Tongue (tissue), 1 donor: ENCODE measurements at regions not wholly inside any gene's neighbourhood (a gene's known extent, or its start where the extent isn't known, plus 50 kb on each side); places are given as distances from the start of the nearest gene placed in this dataset.

ENCODE experiments used
- DNase-seq: peaks from one replicate; pipeline ENCODE4 v3.0.0-alpha.2; 2015

GRCh38 chr2:12971581-12972365 lies 255.0 kb downstream of the TRIB2 start:
- no peak for DNase-seq

- no peak for DNase-seq
Measured at GRCh38 chr2:12978066-12978835, 261.5 kb downstream of the TRIB2 start.

- no peak for DNase-seq
Measured at GRCh38 chr2:12979066-12979465, 262.3 kb downstream of the TRIB2 start.

GRCh38 chr2:12980817-12981216 lies 264.1 kb downstream of the TRIB2 start:
- DNase-seq, result no peak

GRCh38 chr2:12982149-12982584 lies 265.4 kb downstream of the TRIB2 start:
- DNase-seq, result peak; percentile 63

GRCh38 chr2:12987246-12987645 lies 270.5 kb downstream of the TRIB2 start:
- no peak for DNase-seq

GRCh38 chr2:12988279-12988678 lies 271.5 kb downstream of the TRIB2 start:
- DNase-seq, result no peak

GRCh38 chr2:12990523-12990922 lies 273.8 kb downstream of the TRIB2 start:
- no peak for DNase-seq

- DNase-seq, result no peak
Measured at GRCh38 chr2:12998685-12999084, 281.9 kb downstream of the TRIB2 start.

GRCh38 chr2:13000664-13001363 lies 284.1 kb downstream of the TRIB2 start:
- peak; percentile 82 for DNase-seq

- peak; percentile 48 for DNase-seq
Measured at GRCh38 chr2:13001408-13001807, 284.7 kb downstream of the TRIB2 start.

- peak; percentile 37 for DNase-seq
Measured at GRCh38 chr2:13002536-13003331, 286.0 kb downstream of the TRIB2 start.

- DNase-seq, result no peak
Measured at GRCh38 chr2:13003500-13003899, 286.8 kb downstream of the TRIB2 start.

GRCh38 chr2:13005048-13005447 lies 288.3 kb downstream of the TRIB2 start:
- no peak for DNase-seq

- DNase-seq, result no peak
Measured at GRCh38 chr2:13005761-13006335, 289.1 kb downstream of the TRIB2 start.

GRCh38 chr2:13006426-13006825 lies 289.7 kb downstream of the TRIB2 start:
- DNase-seq, result no peak

- peak; percentile 95 for DNase-seq
Measured at GRCh38 chr2:13006829-13007717, 290.3 kb downstream of the TRIB2 start.

- peak; percentile 13 for DNase-seq
Measured at GRCh38 chr2:13009027-13009642, 292.4 kb downstream of the TRIB2 start.

- no peak for DNase-seq
Measured at GRCh38 chr2:13010283-13010682, 293.5 kb downstream of the TRIB2 start.

- no peak for DNase-seq
Measured at GRCh38 chr2:13014783-13015182, 298.0 kb downstream of the TRIB2 start.
